ENCODE measurements at regions not wholly inside any gene's neighbourhood (a gene's known extent, or its start where the extent isn't known, plus 50 kb on each side); places are given as distances from the start of the nearest gene placed in this dataset.
A peak's percentile ranks its signal among the peaks of the same experiment; 100 is the strongest.

DNA sequence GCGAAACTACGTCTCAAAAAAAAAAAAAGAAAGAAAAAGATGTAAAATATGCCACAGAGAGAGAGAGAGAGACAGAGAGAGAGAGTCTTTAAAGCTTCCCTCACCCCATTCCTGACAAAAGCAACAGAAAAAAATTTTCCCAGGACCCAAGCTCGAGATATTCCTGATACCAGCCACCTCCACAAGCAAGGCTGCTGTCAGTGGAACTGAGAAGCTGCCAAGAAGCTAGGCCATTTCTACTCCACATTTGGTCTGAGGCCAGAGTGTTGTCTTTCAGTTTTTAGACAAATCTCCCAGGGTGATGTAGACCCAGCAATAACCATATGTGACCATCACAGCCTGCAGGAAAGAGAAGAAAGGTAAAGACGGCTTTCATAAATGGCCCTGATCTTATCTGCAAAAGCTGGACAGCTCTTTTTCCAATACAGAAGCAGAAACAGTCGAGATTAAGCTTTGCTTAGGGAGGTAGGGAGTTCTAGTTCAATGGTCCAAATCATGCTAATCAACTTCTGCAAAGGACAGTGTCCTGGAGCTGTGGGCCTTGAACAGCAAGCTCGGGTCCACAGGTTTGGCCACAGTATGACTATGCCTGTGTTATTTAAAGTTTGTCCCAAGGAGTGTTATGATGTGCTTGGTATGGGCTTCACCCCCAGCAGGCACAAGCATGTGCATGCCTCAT lies 130.3 kb upstream of the NUDT4 start:
- no peak overlapping the region for H3K27ac ChIP-seq
- no peak overlapping the region for H3K4me3 ChIP-seq
- TF ChIP-seq CTCF (IDR thresholded peaks at IDR 0.05), result no peak
- no peak for TF ChIP-seq EP300 (IDR thresholded peaks at IDR 0.05)
- no peak for TF ChIP-seq POLR2A (IDR thresholded peaks at IDR 0.05)
- no peaks in the 10 kb centered on the region for H3K9me3 ChIP-seq
- no peaks in the 10 kb centered on the region for H3K27me3 ChIP-seq
- WGBS, 2 donors, result 57 to 81% methylated on average over 6 of the region's 6 CpGs
- peaks cover 0 to 17% (median 7%) of the 10 kb centered on the region in 4 donors for H3K4me1 ChIP-seq
- H3K36me3 ChIP-seq, result no peaks in the 10 kb centered on the region
- DNase-seq (ENCODE audit: low spot score in 2 of 2), result no peak

- TF ChIP-seq POLR2A (IDR thresholded peaks at IDR 0.05), result no peak
- TF ChIP-seq EP300 (IDR thresholded peaks at IDR 0.05), result no peak
- H3K27ac ChIP-seq, result no peak overlapping the region
- no peak for DNase-seq (ENCODE audit: low spot score in 2 of 2)
These were observed 125.5 kb upstream of the NUDT4 start for GRCh38 chr12:93252221-93252620.

DNA sequence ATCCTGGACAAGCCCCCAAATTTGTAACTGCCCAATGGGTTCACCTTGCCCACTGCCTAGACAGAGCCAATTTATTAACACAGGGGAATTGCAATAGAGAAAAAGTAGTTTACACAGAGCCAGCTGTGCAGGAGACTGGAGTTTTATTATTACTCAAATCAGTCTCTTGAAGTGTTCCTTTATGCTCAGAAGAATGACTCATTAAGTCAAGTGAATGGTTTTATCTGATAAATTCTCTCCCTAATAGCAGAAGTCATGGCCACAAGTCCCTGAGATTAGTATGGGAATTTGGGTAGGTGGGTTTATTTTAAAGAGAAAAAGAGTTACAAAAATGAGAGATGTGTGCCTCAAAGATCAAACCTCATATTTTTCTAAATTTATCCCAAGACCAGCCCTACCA lies 122.8 kb upstream of the NUDT4 start:
- TF ChIP-seq EP300 (IDR thresholded peaks at IDR 0.05), result no peak
- no peak for TF ChIP-seq CTCF (IDR thresholded peaks at IDR 0.05)
- TF ChIP-seq POLR2A (IDR thresholded peaks at IDR 0.05), result no peak
- no peak overlapping the region for H3K27ac ChIP-seq
- H3K27me3 ChIP-seq, result no peaks in the 10 kb centered on the region
- peaks cover 0 to 7% (median 1%) of the 10 kb centered on the region in 4 donors for H3K4me1 ChIP-seq
- peaks cover 0 to 16% (median 2%) of the 10 kb centered on the region in 4 donors for H3K9me3 ChIP-seq
- no peak overlapping the region for H3K4me3 ChIP-seq
- no peak for DNase-seq (ENCODE audit: low spot score in 2 of 2)
- H3K36me3 ChIP-seq, result no peaks in the 10 kb centered on the region

More at GRCh38 chr12:93252221-93252620, 125.5 kb upstream of the NUDT4 start:
- no peaks in the 10 kb centered on the region for H3K27me3 ChIP-seq
- peaks cover 0 to 7% (median 1%) of the 10 kb centered on the region in 4 donors for H3K4me1 ChIP-seq
- peaks cover 0 to 16% (median 2%) of the 10 kb centered on the region in 4 donors for H3K9me3 ChIP-seq
- H3K4me3 ChIP-seq, result no peak overlapping the region
- H3K36me3 ChIP-seq, result no peaks in the 10 kb centered on the region

GRCh38 chr12:93256256-93256969 lies 121.3 kb upstream of the NUDT4 start:
- no peak for TF ChIP-seq EP300 (IDR thresholded peaks at IDR 0.05)
- Histone ChIP-seq H3K27me3 (no peaks in the 10 kb centered on the region), H3K27ac (peak overlapping the region in 1 of 4 donors; percentile 40), H3K4me3 (no peak overlapping the region), H3K9me3 (peaks cover 0 to 16% (median 2%) of the 10 kb centered on the region in 4 donors), H3K36me3 (no peaks in the 10 kb centered on the region), H3K4me1 (peaks cover 0 to 7% (median 1%) of the 10 kb centered on the region in 4 donors)
- DNase-seq (ENCODE audit: low spot score in 2 of 2), result no peak
- WGBS, 2 donors, result 36% methylated on average over 2 of the region's 2 CpGs

DNA sequence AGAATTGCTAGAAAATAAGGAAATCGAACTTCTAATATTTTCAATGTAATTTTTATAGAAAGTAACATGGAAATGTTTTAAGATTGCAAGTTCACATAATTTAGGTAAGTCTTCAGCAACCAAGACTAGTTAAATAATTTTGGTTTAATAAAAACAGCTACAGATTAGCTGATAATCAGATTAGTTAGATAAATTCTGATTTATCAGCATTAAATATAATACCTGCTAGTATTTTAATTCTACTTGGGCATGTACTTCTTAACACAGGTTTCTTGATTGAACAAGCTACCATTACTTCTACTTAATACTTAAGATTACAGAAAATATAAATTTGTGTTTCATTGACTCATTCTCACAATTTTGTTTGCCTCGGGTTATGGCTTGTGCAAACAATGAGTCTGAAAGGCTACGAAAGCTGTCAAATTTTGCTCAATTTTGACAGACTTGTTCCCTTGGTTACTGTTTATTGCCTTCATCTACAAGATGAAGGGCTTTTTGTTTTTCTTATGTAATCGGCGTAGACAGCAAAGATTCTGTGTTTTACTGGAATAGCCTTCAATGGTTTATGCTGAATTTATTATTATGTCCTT lies 116.1 kb upstream of the NUDT4 start:
- Histone ChIP-seq H3K9me3 (no peaks in the 10 kb centered on the region), H3K4me1 (peaks cover 0 to under 1% (median 0%) of the 10 kb centered on the region in 4 donors), H3K27ac (no peak overlapping the region), H3K4me3 (no peak overlapping the region), H3K27me3 (no peaks in the 10 kb centered on the region), H3K36me3 (no peaks in the 10 kb centered on the region)
- WGBS, 2 donors, result 54 to 67% methylated on average over 5 of the region's 5 CpGs
- DNase-seq (ENCODE audit: low spot score in 2 of 2), result no peak
- TF ChIP-seq CTCF (IDR thresholded peaks at IDR 0.05) (no peak), EP300 (IDR thresholded peaks at IDR 0.05) (no peak), POLR2A (IDR thresholded peaks at IDR 0.05) (no peak)

DNA sequence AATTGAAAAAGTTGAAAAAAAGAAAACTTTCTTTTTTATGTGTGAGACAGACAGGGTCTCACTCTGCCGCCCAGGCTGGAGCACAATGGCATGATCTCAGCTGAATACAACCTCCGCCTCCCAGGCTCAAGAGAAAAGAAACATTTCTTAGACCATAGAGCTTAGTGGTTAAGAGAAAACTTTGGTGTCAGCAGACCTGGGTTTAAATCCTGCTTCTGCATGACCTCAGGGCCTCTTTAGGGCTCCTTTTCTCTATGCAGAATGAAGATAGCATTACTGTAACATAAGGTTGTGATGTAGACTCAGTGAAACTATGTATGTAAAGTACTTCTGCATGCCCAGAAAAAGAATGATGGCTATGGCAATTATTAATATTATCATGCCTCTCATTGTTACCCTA lies 104.7 kb upstream of the NUDT4 start:
- no peak overlapping the region for H3K4me3 ChIP-seq
- 64 to 66% methylated on average over 2 of the region's 2 CpGs for WGBS, 2 donors
- no peak overlapping the region for H3K27ac ChIP-seq
- no peaks in the 10 kb centered on the region for H3K27me3 ChIP-seq
- no peak for DNase-seq (ENCODE audit: low spot score in 2 of 2)
- no peaks in the 10 kb centered on the region for H3K36me3 ChIP-seq
- TF ChIP-seq EP300 (IDR thresholded peaks at IDR 0.05), result no peak
- no peak for TF ChIP-seq POLR2A (IDR thresholded peaks at IDR 0.05)
- TF ChIP-seq CTCF (IDR thresholded peaks at IDR 0.05), result no peak
- no peaks in the 10 kb centered on the region for H3K9me3 ChIP-seq
- no peaks in the 10 kb centered on the region for H3K4me1 ChIP-seq

Measured in tibial nerve (tissue), 4 donors.